ENCODE measurements at regions not wholly inside any gene's neighbourhood (a gene's known extent, or its start where the extent isn't known, plus 50 kb on each side); places are given as distances from the start of the nearest gene placed in this dataset.
"Not testable (repeated sequence)": the region's sequence is repeated elsewhere in the genome, so short reads cannot be mapped to it uniquely, and the experiment has no call there.

DNA sequence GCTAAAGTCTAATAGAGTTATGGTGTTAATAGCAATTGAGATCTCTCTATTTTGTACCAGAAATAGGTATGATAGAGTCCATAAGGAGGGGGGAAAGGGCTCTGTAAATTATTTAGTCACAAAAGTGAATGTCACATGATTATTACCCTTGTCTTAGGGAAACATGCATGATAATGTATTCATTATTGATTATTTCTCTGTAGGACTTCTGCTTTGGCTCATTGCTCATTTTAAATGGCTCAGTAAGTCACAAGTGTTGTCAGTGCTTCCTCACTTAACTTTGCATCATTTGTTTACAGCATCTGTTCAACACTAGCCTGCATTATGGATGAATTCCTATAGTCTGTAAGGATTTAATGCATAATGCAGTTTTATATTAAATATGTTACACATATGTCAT is 788.8 kb upstream of the EDIL3 start:
- no peak for DNase-seq

DNA sequence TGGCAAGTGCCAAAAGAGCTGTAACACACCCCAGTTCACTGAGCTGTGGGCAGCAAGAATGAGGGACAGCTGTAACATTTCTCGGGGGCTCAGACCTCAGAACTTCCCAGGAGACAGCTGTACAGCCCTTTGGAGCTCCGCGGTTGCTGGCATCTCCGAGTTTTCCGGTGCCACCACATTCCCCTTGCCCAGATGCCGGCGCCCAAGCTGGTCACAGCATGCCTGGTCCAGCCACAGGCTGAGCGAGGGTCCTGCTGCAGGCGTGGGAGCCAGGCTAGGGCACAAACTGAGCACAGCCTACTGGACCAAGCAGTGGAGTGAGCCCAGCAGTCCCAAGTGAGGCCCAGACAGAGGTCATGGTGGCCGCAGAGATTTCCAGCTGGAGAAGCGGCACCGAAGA is 797.7 kb upstream of the EDIL3 start:
- DNase-seq, result no peak

DNA sequence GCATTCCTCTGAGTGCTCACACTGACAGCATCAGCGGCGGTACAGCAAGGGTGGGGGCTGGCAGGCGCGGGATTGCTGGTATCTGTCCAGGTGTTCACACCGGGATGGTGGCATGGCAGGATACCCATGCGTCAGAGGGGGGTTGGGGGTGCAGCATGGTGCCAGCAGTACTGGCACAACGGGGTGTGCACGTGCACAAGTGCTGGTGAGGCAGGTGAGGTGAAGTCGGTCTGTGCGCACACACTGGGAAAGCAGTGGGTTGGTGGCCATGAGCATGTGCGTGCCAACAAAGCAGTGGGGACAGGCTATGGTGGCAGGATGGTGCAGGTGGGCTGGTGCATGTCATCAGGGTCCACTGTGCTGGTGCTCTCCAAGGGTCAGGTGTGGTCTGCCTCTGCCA is 819.6 kb upstream of the EDIL3 start:
- DNase-seq, result no peak

DNA sequence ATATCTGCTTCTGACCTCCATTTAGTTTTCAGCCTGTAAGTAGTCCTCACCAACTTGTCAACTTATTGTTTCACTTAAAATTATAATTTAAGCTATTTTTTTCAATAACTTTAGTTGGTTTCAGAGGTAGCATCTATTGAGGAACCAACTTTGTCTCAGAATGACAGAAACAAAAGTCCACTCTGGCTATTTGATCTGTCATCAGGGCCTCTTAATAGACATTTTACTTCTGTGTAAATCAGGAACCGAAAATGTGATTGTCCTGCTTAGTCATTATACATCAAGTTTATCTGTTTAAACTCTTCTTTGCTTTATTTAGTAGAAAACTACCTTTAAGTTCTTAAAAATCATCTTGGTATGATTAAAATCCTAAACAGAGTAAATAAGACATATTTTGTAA is 820.8 kb upstream of the EDIL3 start:
- DNase-seq, result no peak

DNA sequence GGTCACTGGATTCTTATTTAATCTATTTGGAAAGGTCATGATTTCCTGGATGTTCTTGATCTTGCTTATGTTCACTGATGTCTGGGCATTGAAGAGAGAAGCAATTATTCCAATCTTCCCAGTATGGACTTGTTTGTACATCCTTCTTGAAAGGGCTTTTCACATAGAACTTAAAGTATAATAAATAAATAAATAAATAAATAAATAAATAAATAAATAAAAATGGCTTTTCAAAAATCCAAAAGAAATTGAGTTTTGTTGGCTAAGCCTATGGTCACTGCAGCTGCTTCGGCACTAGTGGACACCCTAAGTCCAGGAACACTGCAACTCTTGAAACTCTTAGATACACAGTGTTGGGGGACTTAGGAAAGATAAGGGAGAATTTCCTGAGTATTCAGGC is 840.7 kb upstream of the EDIL3 start:
- DNase-seq, result no peak

DNA sequence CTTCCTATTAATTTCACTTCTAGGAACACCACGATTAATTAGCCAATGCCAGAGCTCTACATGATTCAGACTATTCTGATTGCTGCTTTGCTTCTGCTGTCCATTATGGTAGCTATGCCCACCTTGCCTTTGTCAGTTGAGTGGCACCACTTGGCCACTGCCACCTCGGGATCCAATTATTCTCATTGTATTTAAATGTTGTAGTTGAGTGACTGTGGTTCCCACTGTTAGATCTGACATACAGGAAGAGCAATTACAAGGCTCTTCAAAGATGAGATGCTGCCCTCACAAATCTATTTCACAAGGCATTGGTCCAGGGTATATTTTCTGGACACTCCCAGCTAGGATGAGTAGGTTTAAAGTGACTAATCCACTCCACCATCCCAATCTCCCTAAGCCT is 864.5 kb upstream of the EDIL3 start:
- no peak for DNase-seq

DNA sequence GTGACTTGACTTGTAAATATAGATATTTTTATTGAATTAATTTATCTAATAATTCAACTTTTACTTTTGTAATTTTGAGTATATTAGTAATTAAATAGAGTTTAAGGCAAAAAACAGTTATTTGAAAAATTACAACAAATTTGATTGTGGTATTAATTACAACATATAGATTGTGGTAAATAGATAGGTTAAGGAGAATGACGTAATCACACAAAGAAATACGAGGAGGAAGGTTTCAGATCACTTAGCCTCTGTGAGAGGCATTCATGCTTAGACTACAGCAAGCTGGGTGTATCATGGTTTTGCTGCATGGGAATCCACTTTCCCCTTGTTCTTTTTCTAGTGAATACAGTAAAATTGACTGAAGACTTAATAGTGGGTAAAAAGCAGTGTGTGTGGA is 878.4 kb upstream of the EDIL3 start:
- DNase-seq, result no peak

DNA sequence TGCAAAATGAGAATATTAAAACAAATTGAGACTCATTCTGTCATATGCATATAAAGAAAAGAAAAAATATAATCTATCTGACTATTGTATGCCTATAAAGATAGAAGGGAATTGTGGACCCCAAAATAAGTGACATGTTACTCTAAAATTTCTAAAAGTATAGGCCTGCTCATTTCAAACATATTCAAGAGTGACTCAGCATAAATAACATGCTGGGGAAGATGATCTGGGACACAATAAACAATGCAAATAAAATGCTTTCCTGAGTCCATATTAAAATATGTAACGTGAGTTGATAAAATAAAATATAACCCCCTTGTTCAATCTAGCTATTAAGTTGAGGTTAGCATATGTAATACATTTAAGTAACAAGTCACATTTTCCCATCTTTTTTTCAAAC is 882.0 kb upstream of the EDIL3 start:
- no peak for DNase-seq

DNA sequence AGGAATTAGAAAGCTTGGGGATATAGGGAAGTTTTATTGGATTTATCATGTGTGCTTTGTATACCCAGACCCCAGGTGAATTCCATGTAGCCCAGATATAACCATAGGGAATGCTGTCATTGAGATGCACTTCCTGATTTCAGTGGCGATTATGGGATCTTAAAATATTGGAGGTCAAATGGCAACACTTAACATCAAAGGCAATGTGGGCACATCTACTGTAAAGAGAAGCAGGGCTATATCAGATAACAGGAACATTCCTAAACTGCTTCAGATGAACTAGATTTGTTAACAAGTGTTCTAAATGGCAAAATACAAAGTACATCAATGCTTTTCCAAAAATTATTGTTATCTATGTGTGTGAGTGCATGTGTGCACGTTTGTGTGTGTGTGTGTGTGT is 883.5 kb upstream of the EDIL3 start:
- DNase-seq, result no peak

DNA sequence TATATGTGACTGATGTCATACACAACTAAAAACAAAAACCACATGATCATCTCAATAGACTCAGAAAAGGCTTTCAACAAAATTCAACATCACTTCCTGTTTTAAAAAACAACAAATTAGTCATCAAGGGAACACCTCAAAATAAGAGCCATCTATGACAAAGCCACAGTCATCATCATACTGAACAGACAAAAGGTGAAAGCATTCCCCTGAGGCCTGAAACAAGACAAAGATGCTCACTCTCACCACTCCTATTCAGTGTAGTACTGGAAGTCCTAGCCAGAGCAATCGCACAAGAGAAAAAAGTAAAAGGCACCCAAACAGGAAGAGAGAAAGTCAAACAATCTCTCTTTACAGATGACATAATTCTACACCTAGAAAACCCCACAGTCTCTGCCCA is 893.5 kb upstream of the EDIL3 start:
- no peak for DNase-seq

DNA sequence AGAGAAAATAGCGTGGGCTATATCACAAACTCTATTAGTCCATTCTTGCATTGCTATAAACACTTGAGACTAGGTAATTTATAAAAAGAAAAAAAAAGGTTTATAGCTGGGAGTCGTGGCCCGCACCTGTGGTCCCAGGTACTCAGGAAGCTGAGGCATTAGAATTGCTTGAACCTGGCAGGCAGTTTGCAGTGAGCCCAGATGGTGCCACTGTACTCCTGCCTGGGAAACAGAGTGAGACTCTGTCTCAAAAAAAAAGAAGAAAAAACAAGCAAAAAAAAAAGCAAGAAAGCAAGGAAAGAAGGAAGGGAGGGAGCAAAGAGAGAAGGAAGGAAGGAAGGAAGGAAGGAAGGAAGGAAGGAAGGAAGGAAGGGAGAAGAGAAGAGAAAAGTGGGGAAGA is 904.2 kb upstream of the EDIL3 start:
- no peak for DNase-seq

DNA sequence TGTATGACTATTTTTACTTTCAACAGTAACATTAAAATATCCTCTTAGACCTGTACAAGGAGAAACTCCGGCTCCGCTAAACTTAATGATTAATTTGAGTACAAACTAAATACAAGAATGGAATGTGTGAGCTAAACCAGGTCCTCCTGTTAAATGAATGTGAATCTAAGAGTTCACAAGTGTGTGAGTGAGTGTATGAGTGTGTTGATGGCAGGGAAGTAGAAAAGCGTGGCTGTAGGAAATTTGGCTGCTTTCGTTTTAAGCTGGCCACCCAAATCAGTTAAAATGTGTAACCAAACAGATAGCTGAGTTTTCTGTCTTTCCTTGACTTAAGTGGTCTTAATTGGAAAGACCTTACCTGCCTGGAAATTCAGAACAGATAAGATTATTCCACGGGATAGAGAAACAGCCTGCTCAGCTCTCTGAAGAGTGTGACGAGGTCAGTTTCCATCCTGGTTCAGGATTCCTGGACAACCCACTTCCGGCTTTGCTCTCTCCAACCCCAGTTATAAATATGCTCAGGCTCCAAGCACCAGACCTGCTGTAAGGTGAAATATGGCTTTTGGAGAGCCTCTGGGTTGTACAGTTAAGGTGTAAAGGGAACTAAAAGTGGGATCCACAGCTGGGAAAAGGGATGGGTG is 908.6 kb upstream of the EDIL3 start:
- no peak for DNase-seq

DNA sequence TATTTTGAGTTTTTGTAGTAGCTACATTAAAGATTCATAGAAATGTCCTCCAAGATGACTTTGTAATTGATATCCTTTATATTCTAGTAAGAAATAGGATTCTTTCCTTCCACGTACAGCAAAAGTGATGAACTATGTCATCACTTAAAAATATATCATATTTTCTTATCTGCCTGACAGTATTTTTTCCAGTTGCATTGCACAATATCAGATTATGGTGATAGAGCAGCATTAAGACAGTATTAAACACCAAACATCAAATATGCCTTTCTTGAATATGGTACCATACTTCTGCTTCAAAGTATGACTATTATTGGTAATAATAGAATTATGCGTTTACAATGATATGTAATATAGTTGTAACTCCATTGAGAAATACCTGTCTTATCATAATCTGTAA is 919.8 kb upstream of the EDIL3 start:
- no peak for DNase-seq

DNA sequence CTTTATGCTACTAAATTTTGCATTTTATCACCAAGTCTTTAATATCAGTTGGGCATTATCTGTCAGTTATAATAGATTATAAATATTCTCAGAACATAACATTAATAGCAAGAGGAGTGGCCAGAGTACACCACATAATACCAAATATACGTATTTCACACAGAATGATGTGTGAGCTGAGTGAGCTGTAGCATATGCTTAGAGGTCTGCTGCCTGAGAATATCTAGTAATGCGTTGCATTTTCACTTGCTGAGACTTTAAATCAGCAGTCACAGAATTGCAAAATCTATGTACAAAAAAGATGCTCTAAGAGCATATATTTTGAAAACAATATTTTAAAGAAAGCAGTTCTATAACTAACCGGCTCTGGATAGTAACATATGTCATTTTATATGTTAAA is 921.1 kb upstream of the EDIL3 start:
- no peak for DNase-seq

DNA sequence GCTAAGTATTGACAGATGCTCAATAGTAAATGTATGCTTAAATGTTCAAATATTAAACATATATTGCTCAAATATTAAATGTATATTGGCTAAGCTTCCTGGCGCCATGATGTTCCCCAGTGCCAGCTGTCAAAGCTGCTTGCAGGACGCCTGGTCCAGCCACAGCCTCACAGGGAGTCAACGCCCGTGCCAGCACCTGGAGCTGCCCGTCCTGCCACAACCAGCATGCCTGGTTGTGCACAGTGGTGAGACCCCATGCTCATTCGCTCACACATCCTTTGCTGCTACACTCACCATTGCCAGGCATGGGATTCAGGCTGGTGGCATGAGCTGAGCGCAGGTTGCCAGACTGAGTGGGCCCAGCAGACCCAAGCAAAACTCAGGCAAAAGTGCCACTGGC is 926.9 kb upstream of the EDIL3 start:
- DNase-seq, result no peak

DNA sequence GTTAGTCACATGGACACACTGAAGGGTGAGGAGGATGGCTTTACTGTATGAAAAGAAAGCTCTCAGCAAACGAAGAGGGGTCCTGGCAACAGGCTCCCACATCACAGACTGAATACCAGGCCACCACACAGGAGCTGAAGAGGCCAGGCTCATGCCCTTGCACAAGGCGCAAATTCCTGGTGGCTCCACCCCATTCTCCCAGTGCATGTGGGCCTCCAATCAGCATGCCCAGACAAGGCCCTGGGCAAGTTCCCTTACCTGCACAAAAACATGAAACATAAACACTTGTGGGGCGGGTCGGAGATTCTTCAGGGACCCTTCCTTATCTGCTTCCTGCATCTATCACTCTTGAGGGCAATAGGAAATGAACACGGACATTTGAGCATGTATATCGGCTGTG is 935.8 kb upstream of the EDIL3 start:
- DNase-seq, result no peak

DNA sequence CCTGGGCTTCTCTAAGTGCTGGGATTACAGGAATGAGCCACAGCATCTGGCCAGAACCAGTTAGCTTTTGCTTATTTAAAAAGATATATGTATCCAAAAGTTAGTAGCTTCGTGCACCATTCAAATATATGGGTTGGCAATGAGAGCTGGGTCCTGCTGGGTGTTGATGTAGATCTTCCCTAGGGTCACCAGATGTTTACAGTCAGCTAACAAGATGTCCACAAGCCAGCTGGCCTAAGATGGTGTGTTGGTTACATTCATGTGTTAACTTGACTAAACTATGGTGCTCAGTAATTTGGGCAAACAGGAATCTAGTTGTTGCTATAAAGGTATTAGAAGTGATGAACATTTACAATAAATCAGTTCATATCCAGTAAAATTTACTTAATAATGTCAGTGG is 948.6 kb upstream of the EDIL3 start:
- DNase-seq, result no peak

DNA sequence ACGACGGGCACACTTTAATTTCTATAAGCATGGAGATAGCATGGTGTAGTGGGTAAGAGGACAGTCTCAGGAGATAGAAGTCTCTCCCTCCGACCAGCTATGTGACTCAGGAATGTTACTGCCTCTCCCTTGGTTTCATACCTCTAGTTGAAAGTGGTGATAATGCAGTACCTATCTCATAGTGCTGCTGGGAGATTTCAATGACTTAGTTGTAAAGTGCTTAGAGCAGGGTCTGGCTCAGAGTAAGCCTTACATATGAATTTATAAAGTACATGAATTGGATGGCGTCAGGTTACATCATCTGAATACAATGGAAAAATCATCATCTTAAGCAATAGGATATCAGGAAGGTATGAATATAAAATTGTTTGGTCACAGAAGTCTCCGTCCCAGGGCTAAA is 952.8 kb upstream of the EDIL3 start:
- no peak for DNase-seq

DNA sequence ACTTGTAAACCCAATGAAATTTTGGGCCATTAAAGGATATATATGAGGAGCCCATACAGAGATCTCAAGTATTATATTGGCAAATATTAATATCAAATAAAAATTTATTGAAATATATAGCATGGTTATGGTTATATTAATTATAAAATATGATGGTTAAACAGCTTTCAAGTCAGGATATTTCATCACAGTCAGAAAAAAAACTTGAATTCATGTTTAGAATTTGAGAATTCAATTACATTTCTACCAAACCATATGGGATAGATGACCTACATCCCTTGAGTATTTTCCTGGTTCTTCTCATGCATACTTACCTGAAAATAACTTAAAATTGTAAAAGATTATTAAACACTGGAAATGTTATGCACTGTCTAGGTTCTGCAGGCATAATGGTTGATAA is 956.1 kb upstream of the EDIL3 start:
- no peak for DNase-seq

DNA sequence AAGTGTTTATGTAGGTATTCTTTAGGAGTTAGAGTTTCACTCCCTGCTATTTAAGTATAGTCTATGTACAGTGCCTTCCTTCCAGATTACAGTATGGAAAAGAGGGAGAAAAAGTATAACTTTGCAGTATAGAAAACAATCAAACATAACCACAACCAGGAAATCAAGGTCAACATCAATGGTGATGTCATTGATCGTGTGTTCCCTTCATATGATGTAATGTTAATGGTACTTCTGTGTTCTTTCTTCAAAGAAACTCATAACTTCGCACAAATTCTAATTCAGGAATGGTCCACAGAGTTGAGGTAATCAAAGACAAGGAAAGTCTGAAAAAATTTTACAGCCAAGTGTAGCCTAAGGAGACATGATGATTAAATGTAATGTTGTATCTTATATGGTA is 961.1 kb upstream of the EDIL3 start:
- DNase-seq, result no peak

DNA sequence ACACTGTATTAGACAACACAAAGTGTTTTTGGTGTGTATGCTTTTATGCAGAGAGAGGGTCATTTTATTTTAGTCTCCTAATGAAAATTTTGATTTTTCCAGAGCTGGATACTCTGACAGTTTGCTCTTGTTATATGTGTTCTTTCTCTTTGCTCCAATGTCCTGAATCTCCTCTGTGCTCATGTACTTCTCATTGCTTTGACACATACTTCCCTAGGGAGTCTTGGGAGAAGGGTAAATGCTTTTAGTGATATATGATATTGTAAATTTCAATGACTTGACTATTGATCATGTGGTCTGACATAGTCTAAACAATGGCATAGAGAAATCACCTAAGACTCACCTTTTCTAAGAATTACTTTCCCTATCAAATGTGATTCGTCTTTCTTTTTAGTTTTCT is 972.6 kb upstream of the EDIL3 start:
- no peak for DNase-seq

DNA sequence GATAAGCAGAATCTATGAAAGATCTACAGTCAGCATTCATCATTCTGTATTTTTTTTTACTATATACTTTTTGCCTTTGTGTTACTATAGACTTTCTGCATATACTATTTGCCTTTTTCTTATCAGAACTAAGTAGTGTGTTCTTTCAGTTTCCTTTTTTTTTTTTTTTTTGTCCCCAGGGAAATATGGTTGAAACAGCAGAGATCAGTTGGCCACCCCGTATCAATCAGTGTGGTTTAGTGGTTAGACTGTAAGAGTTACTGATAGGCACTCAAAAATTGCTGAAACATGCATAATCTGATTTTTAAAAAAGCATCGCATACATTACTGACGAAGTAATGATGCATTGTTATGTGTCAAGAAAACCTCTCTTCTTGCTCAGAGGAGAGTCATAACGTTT is 990.8 kb upstream of the EDIL3 start:
- no peak for DNase-seq

DNA sequence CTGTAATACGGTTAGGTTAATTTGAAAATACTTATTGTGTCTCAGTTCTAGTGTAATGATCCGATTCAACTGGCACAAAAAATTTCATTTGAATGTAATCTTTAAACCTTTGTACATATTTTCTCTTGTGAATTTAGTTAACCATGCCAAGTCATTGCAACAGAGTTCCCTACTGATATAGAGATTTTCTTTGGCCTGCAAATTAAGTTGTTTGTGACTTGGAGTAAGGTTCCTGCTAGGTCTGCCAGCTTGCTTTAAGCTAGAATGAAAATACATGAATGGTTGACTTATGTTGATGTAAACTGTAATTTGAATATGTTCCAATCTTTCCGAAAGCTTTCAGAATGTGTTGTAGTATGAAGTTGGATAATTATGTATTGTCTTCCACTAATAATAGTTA is 1004.1 kb upstream of the EDIL3 start:
- no peak for DNase-seq

DNA sequence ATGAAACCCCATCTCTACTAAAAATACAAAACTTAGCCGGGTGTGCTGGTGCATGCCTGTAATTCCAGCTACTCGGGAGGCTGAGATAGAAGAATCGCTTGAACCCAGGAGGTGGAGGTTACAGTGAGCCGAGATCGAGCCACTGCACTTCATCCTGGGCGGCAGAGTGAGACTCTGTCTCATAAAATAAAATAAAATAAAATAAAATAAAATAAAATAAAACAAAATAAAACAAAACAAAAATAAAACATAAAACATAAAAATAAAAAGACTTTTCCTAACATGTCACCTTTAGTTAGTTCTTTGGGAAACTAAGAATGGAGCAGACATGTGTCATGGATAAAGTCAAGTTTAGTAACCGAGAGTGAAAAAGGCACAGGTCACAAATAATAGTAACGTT is 1007.6 kb upstream of the EDIL3 start:
- not testable (repeated sequence) for DNase-seq

DNA sequence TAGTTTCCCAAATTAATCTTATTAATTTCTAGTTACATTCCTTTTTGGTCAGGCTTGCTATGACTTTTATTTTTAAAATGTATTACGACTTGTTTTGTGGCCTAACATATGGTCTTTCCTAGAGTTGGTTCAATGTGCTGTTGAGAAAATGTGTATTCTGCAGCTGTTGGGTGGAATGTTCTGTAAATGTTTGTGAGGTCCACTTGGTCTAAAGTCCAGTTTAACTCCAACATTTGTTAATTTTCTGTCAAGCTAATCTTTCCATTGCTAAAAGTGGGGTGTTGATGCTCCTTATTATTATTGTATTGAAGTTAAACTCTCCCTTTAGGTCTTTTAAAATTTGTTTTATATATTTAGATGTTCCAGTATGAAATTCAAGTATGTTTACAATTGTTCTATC is 1010.8 kb upstream of the EDIL3 start:
- DNase-seq, result no peak

DNA sequence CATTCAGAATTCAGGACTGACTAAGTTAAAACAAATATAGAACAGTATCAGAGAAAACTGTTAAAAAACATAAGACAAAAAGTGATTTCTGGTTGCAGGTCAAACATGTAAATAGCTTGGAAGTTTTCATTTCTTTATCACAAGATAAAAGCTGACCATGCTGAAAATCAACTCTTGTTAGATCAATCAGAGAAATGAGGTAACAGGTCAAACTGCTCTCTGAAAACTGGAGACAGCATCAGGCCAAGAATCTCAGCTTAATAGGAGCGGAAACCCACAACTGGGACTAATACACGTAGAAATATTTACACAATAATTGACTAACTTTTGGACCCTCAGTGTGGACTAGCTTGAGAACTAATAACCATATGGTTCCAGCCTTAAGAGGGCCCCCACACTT is 1012.8 kb upstream of the EDIL3 start:
- no peak for DNase-seq

All from EL (cell line).